ENCODE measurements at regions not wholly inside any gene's neighbourhood (a gene's known extent, or its start where the extent isn't known, plus 50 kb on each side); places are given as distances from the start of the nearest gene placed in this dataset.

DNA sequence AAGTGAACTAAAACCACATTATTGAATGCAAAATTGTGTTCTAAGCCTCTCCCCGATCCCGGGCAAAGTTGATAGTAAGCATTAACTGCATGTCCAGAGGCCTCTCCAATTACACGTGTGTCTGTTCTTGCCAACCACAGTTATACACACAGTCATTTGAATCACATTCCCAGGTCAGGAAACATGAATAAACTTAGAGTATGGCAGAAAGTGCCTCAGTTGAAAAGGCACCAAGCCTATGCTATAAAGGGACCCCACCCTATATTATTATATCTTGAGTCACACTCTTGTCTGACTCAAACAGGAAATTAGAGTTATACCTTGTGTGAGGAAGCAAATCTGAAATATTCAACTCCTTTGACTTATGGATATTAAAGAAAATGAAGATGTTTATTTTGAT is 128.3 kb upstream of the STXBP6 start:
- CTCF ChIA-PET (ENCODE audit: low intra/inter-chr PET ratio): no interaction called here
- Histone ChIP-seq H3K9ac (ENCODE audit: insufficient read depth in 1 of 2, low read depth in 2 of 2, low read length in 2 of 2) (no peak overlapping the region), H3K79me2 (ENCODE audit: control insufficient read depth, insufficient read depth, low read length) (no peaks in the 10 kb centered on the region), H3K9me3 (replicated peaks; ENCODE audit: control insufficient read depth, insufficient read depth, low read depth, low read length) (no peaks in the 10 kb centered on the region), H3K9me1 (ENCODE audit: control insufficient read depth, insufficient read depth, low read length) (no peaks in the 10 kb centered on the region), H3K4me2 (ENCODE audit: insufficient read depth, low read length) (no peak overlapping the region), H2AFZ (ENCODE audit: low read depth, low read length) (no peak overlapping the region), H3K27me3 (ENCODE audit: control insufficient read depth in 2 of 2, insufficient read depth in 2 of 2, low read length in 2 of 2) (no peaks in the 10 kb centered on the region), H3K4me3 (no peak overlapping the region), H3K36me3 (ENCODE audit: control insufficient read depth, insufficient read depth, low read length) (no peaks in the 10 kb centered on the region), H3K4me1 (replicated peaks in 1 of 2; ENCODE audit: control insufficient read depth in 2 of 2, insufficient read depth in 2 of 2, low read length in 2 of 2) (no peaks in the 10 kb centered on the region), H3K27ac (ENCODE audit: extremely low read depth, low read depth, low read length) (no peak overlapping the region), H4K20me1 (replicated peaks; ENCODE audit: control insufficient read depth, insufficient read depth, low read length) (no peaks in the 10 kb centered on the region)
- intact Hi-C loops (cut with micrococcal nuclease): no loop called here
- BruUV-seq (replicated peaks): no TSS peak
- WGBS (ENCODE audit: insufficient coverage, low coverage, missing lambda C conversion rate): 2% methylated on average over 3 of the region's 3 CpGs
- no peak for DNase-seq (ENCODE audit: extremely low read depth in 1 of 4, low spot score in 3 of 4)
- ATAC-seq: no peak
- in situ Hi-C loops (cut with MboI): no loop called here
- no peak for FAIRE-seq
- POLR2A ChIA-PET: interaction anchor here (1.0 kb wide), 1 partner anchor 15 kb away, joined by 3 read pairs; no protein-coding TSS in a partner anchor
- TF ChIP-seq NFIX (CRISPR knock-in tag; IDR thresholded peaks at IDR 0.05; ENCODE audit: low read depth) (no peak), ZNF23 (CRISPR knock-in tag; IDR thresholded peaks at IDR 0.05) (no peak), SMARCC2 (IDR thresholded peaks at IDR 0.05; ENCODE audit: low read depth) (no peak), HOXB6 (CRISPR knock-in tag; IDR thresholded peaks at IDR 0.05; ENCODE audit: borderline replicate concordance) (no peak), U2AF1 (optimal IDR thresholded peaks at IDR 0.05; ENCODE audit: low read depth, low read length) (no peak), POLR2A (conservative IDR thresholded peaks at IDR 0.05) (no peak), SRSF3 (IDR thresholded peaks at IDR 0.05; ENCODE audit: insufficient read depth, low read length) (no peak)
- TF ChIP-seq, protein P1, sequence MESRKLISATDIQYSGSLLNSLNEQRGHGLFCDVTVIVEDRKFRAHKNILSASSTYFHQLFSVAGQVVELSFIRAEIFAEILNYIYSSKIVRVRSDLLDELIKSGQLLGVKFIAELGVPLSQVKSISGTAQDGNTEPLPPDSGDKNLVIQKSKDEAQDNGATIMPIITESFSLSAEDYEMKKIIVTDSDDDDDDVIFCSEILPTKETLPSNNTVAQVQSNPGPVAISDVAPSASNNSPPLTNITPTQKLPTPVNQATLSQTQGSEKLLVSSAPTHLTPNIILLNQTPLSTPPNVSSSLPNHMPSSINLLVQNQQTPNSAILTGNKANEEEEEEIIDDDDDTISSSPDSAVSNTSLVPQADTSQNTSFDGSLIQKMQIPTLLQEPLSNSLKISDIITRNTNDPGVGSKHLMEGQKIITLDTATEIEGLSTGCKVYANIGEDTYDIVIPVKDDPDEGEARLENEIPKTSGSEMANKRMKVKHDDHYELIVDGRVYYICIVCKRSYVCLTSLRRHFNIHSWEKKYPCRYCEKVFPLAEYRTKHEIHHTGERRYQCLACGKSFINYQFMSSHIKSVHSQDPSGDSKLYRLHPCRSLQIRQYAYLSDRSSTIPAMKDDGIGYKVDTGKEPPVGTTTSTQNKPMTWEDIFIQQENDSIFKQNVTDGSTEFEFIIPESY (CRISPR knock-in tag; IDR thresholded peaks at IDR 0.05): no peak
- TF ChIP-seq, protein P2, sequence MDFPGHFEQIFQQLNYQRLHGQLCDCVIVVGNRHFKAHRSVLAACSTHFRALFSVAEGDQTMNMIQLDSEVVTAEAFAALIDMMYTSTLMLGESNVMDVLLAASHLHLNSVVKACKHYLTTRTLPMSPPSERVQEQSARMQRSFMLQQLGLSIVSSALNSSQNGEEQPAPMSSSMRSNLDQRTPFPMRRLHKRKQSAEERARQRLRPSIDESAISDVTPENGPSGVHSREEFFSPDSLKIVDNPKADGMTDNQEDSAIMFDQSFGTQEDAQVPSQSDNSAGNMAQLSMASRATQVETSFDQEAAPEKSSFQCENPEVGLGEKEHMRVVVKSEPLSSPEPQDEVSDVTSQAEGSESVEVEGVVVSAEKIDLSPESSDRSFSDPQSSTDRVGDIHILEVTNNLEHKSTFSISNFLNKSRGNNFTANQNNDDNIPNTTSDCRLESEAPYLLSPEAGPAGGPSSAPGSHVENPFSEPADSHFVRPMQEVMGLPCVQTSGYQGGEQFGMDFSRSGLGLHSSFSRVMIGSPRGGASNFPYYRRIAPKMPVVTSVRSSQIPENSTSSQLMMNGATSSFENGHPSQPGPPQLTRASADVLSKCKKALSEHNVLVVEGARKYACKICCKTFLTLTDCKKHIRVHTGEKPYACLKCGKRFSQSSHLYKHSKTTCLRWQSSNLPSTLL (IDR thresholded peaks at IDR 0.05): no peak

Data from K562 (cell line).